ENCODE measurements at regions not wholly inside any gene's neighbourhood (a gene's known extent, or its start where the extent isn't known, plus 50 kb on each side); places are given as distances from the start of the nearest gene placed in this dataset.

GRCh38 chr11:109552376-109552775, 130.4 kb downstream of the C11orf87 start:
- FAIRE-seq (no peak), DNase-seq (ENCODE audit: insufficient read length, low spot score) (no peak)
- no peak for TF ChIP-seq CTCF (IDR thresholded peaks at IDR 0.05; ENCODE audit: insufficient read depth, missing control alignments)

- TF ChIP-seq CTCF (IDR thresholded peaks at IDR 0.05; ENCODE audit: insufficient read depth, missing control alignments): no peak
- DNase-seq (ENCODE audit: insufficient read length, low spot score) (no peak), FAIRE-seq (no peak)
Observed at GRCh38 chr11:109553284-109553683, 131.3 kb downstream of the C11orf87 start.

- DNase-seq (ENCODE audit: insufficient read length, low spot score): no peak
- no peak for TF ChIP-seq CTCF (IDR thresholded peaks at IDR 0.05; ENCODE audit: insufficient read depth, missing control alignments)
- no peak for FAIRE-seq
Observed at GRCh38 chr11:109554951-109555350, 133.0 kb downstream of the C11orf87 start.

GRCh38 chr11:109564241-109564640, 142.3 kb downstream of the C11orf87 start:
- no peak for TF ChIP-seq CTCF (IDR thresholded peaks at IDR 0.05; ENCODE audit: insufficient read depth, missing control alignments)
- no peak for DNase-seq (ENCODE audit: insufficient read length, low spot score)
- FAIRE-seq: no peak

GRCh38 chr11:109582470-109582869, 160.5 kb downstream of the C11orf87 start:
- TF ChIP-seq CTCF (IDR thresholded peaks at IDR 0.05; ENCODE audit: insufficient read depth, missing control alignments): no peak
- DNase-seq (ENCODE audit: insufficient read length, low spot score): no peak
- FAIRE-seq: no peak

- no peak for TF ChIP-seq CTCF (IDR thresholded peaks at IDR 0.05; ENCODE audit: insufficient read depth, missing control alignments)
- FAIRE-seq (no peak), DNase-seq (ENCODE audit: insufficient read length, low spot score) (no peak)
Observed at GRCh38 chr11:109584001-109584972, 162.3 kb downstream of the C11orf87 start.

- no peak for TF ChIP-seq CTCF (IDR thresholded peaks at IDR 0.05; ENCODE audit: insufficient read depth, missing control alignments)
- no peak for DNase-seq (ENCODE audit: insufficient read length, low spot score)
Observed at GRCh38 chr11:109586789-109587188, 164.8 kb downstream of the C11orf87 start.

More at GRCh38 chr11:109586789-109587188, 164.8 kb downstream of the C11orf87 start:
- no peak for FAIRE-seq
